ENCODE measurements at regions not wholly inside any gene's neighbourhood (a gene's known extent, or its start where the extent isn't known, plus 50 kb on each side); places are given as distances from the start of the nearest gene placed in this dataset.

GRCh38 chr21:30104241-30104640, 62.4 kb downstream of the CLDN17 start:
- no peak overlapping the region for H3K4me3 Mint-ChIP-seq
- H3K27me3 Mint-ChIP-seq (ENCODE audit: insufficient read depth) = no peaks in the 10 kb centered on the region
- no peak overlapping the region for H3K27ac Mint-ChIP-seq
- no peaks in the 10 kb centered on the region for H3K36me3 Mint-ChIP-seq (ENCODE audit: low read depth)
- no peak for DNase-seq (ENCODE audit: low spot score)
- H3K4me1 Mint-ChIP-seq (ENCODE audit: low read depth) = no peaks in the 10 kb centered on the region
- intact Hi-C loops (cut with micrococcal nuclease) = no loop called here
- no peaks in the 10 kb centered on the region for H3K9me3 Mint-ChIP-seq

- no peaks in the 10 kb centered on the region for H3K27me3 Mint-ChIP-seq (ENCODE audit: insufficient read depth)
- no peak for DNase-seq (ENCODE audit: low spot score)
- intact Hi-C loops (cut with micrococcal nuclease) = no loop called here
- H3K4me1 Mint-ChIP-seq (ENCODE audit: low read depth) = no peaks in the 10 kb centered on the region
- H3K27ac Mint-ChIP-seq = no peak overlapping the region
- no peaks in the 10 kb centered on the region for H3K9me3 Mint-ChIP-seq
- H3K4me3 Mint-ChIP-seq = no peak overlapping the region
- H3K36me3 Mint-ChIP-seq (ENCODE audit: low read depth) = no peaks in the 10 kb centered on the region
Measured at GRCh38 chr21:30102871-30103270, 63.7 kb downstream of the CLDN17 start.

- Mint-ChIP-seq H3K4me1 (ENCODE audit: low read depth) (no peaks in the 10 kb centered on the region), H3K36me3 (ENCODE audit: low read depth) (no peaks in the 10 kb centered on the region), H3K27ac (no peak overlapping the region), H3K27me3 (ENCODE audit: insufficient read depth) (no peaks in the 10 kb centered on the region), H3K4me3 (no peak overlapping the region), H3K9me3 (no peaks in the 10 kb centered on the region)
- intact Hi-C loops (cut with micrococcal nuclease) = no loop called here
- DNase-seq (ENCODE audit: low spot score) = no peak
Measured at GRCh38 chr21:30101967-30102366, 64.6 kb downstream of the CLDN17 start.

- Mint-ChIP-seq H3K4me3 (no peak overlapping the region), H3K36me3 (ENCODE audit: low read depth) (no peaks in the 10 kb centered on the region), H3K4me1 (ENCODE audit: low read depth) (no peaks in the 10 kb centered on the region), H3K27me3 (ENCODE audit: insufficient read depth) (no peaks in the 10 kb centered on the region), H3K9me3 (no peaks in the 10 kb centered on the region), H3K27ac (no peak overlapping the region)
- DNase-seq (ENCODE audit: low spot score) = no peak
- intact Hi-C loops (cut with micrococcal nuclease) = no loop called here
Measured at GRCh38 chr21:30097791-30098190, 68.8 kb downstream of the CLDN17 start.

GRCh38 chr21:30083225-30083945, 83.2 kb downstream of the CLDN17 start:
- no peak overlapping the region for H3K27ac Mint-ChIP-seq
- intact Hi-C loops (cut with micrococcal nuclease) = no loop called here
- no peaks in the 10 kb centered on the region for H3K27me3 Mint-ChIP-seq (ENCODE audit: insufficient read depth)
- no peaks in the 10 kb centered on the region for H3K36me3 Mint-ChIP-seq (ENCODE audit: low read depth)
- H3K9me3 Mint-ChIP-seq = no peaks in the 10 kb centered on the region
- no peak overlapping the region for H3K4me3 Mint-ChIP-seq
- DNase-seq (ENCODE audit: low spot score) = no peak
- H3K4me1 Mint-ChIP-seq (ENCODE audit: low read depth) = no peaks in the 10 kb centered on the region

GRCh38 chr21:30081506-30081905, 85.1 kb downstream of the CLDN17 start:
- no peaks in the 10 kb centered on the region for H3K36me3 Mint-ChIP-seq (ENCODE audit: low read depth)
- intact Hi-C loops (cut with micrococcal nuclease) = no loop called here
- H3K4me3 Mint-ChIP-seq = no peak overlapping the region
- H3K9me3 Mint-ChIP-seq = peaks cover 9% of the 10 kb centered on the region
- no peak for DNase-seq (ENCODE audit: low spot score)
- H3K27ac Mint-ChIP-seq = no peak overlapping the region
- H3K27me3 Mint-ChIP-seq (ENCODE audit: insufficient read depth) = no peaks in the 10 kb centered on the region
- H3K4me1 Mint-ChIP-seq (ENCODE audit: low read depth) = no peaks in the 10 kb centered on the region

GRCh38 chr21:30072496-30072895, 94.1 kb downstream of the CLDN17 start:
- H3K27ac Mint-ChIP-seq = no peak overlapping the region
- no peak for DNase-seq (ENCODE audit: low spot score)
- H3K36me3 Mint-ChIP-seq (ENCODE audit: low read depth) = no peaks in the 10 kb centered on the region
- intact Hi-C loops (cut with micrococcal nuclease) = no loop called here
- peaks cover 19% of the 10 kb centered on the region for H3K9me3 Mint-ChIP-seq
- H3K27me3 Mint-ChIP-seq (ENCODE audit: insufficient read depth) = no peaks in the 10 kb centered on the region
- H3K4me3 Mint-ChIP-seq = no peak overlapping the region
- no peaks in the 10 kb centered on the region for H3K4me1 Mint-ChIP-seq (ENCODE audit: low read depth)

GRCh38 chr21:30058928-30059327, 107.7 kb downstream of the CLDN17 start:
- intact Hi-C loops (cut with micrococcal nuclease) = no loop called here
- H3K27ac Mint-ChIP-seq = no peak overlapping the region
- no peaks in the 10 kb centered on the region for H3K36me3 Mint-ChIP-seq (ENCODE audit: low read depth)
- no peak overlapping the region for H3K4me3 Mint-ChIP-seq
- DNase-seq (ENCODE audit: low spot score) = no peak
- no peaks in the 10 kb centered on the region for H3K9me3 Mint-ChIP-seq
- H3K4me1 Mint-ChIP-seq (ENCODE audit: low read depth) = no peaks in the 10 kb centered on the region
- no peaks in the 10 kb centered on the region for H3K27me3 Mint-ChIP-seq (ENCODE audit: insufficient read depth)

- intact Hi-C loops (cut with micrococcal nuclease) = no loop called here
- Mint-ChIP-seq H3K4me1 (ENCODE audit: low read depth) (no peaks in the 10 kb centered on the region), H3K9me3 (no peaks in the 10 kb centered on the region), H3K27ac (no peak overlapping the region), H3K36me3 (ENCODE audit: low read depth) (no peaks in the 10 kb centered on the region), H3K4me3 (no peak overlapping the region), H3K27me3 (ENCODE audit: insufficient read depth) (no peaks in the 10 kb centered on the region)
- DNase-seq (ENCODE audit: low spot score) = no peak
Measured at GRCh38 chr21:30057108-30057507, 109.5 kb downstream of the CLDN17 start.

GRCh38 chr21:30048570-30048969, 108.8 kb upstream of the GRIK1 start:
- Mint-ChIP-seq H3K36me3 (ENCODE audit: low read depth) (no peaks in the 10 kb centered on the region), H3K4me3 (no peak overlapping the region), H3K27me3 (ENCODE audit: insufficient read depth) (no peaks in the 10 kb centered on the region), H3K4me1 (ENCODE audit: low read depth) (no peaks in the 10 kb centered on the region), H3K27ac (no peak overlapping the region), H3K9me3 (no peaks in the 10 kb centered on the region)
- intact Hi-C loops (cut with micrococcal nuclease) = no loop called here
- DNase-seq (ENCODE audit: low spot score) = no peak

- Mint-ChIP-seq H3K27ac (no peak overlapping the region), H3K27me3 (ENCODE audit: insufficient read depth) (no peaks in the 10 kb centered on the region), H3K4me3 (no peak overlapping the region), H3K9me3 (peaks cover 7% of the 10 kb centered on the region), H3K36me3 (ENCODE audit: low read depth) (no peaks in the 10 kb centered on the region), H3K4me1 (ENCODE audit: low read depth) (no peaks in the 10 kb centered on the region)
- intact Hi-C loops (cut with micrococcal nuclease) = loop anchor here (1.0 kb wide), 2 partner anchors 150 to 1042 kb away; no protein-coding TSS in a partner anchor
- DNase-seq (ENCODE audit: low spot score) = no peak
Measured at GRCh38 chr21:30044447-30045064, 104.8 kb upstream of the GRIK1 start.

- Mint-ChIP-seq H3K4me3 (no peak overlapping the region), H3K4me1 (ENCODE audit: low read depth) (no peaks in the 10 kb centered on the region), H3K36me3 (ENCODE audit: low read depth) (no peaks in the 10 kb centered on the region), H3K27ac (no peak overlapping the region), H3K9me3 (peaks cover 7% of the 10 kb centered on the region), H3K27me3 (ENCODE audit: insufficient read depth) (no peaks in the 10 kb centered on the region)
- intact Hi-C loops (cut with micrococcal nuclease) = no loop called here
- no peak for DNase-seq (ENCODE audit: low spot score)
Measured at GRCh38 chr21:30042443-30042842, 102.6 kb upstream of the GRIK1 start.

- Mint-ChIP-seq H3K4me1 (ENCODE audit: low read depth) (no peaks in the 10 kb centered on the region), H3K27ac (no peak overlapping the region), H3K9me3 (no peaks in the 10 kb centered on the region), H3K4me3 (no peak overlapping the region), H3K27me3 (ENCODE audit: insufficient read depth) (peaks cover 2% of the 10 kb centered on the region), H3K36me3 (ENCODE audit: low read depth) (no peaks in the 10 kb centered on the region)
- DNase-seq (ENCODE audit: low spot score) = no peak
- intact Hi-C loops (cut with micrococcal nuclease) = no loop called here
Measured at GRCh38 chr21:30033441-30033840, 93.6 kb upstream of the GRIK1 start.
